GM12864 (cell line): ENCODE measurements at regions not wholly inside any gene's neighbourhood (a gene's known extent, or its start where the extent isn't known, plus 50 kb on each side); places are given as distances from the start of the nearest gene placed in this dataset.

ENCODE experiments used
- DNase-seq: peaks from one replicate; pipeline ENCODE4 v3.0.0-alpha.2; 2011; ENCODE audit warnings: low read depth
- H3K4me3 ChIP-seq: 2 replicates; pipeline ENCODE4 v1.5.1; 2011; ENCODE audit warnings: mild to moderate bottlenecking, low read depth, low read length, control low read depth
- CTCF ChIP-seq: IDR thresholded peaks from 2 replicates; pipeline ENCODE4 v1.5.1; 2011; ENCODE audit warnings: low read depth, mild to moderate bottlenecking, moderate library complexity, low read length, control low read depth, inconsistent platforms; ENCODE audit errors: missing control alignments

- DNase-seq, result no peak
- no peak for TF ChIP-seq CTCF
- no peak overlapping the region for H3K4me3 ChIP-seq
Observed at GRCh38 chr16:61413021-61413420, 623.2 kb downstream of the CDH8 start.

GRCh38 chr16:61412562-61412961, 623.7 kb downstream of the CDH8 start:
- DNase-seq, result no peak
- no peak for TF ChIP-seq CTCF

GRCh38 chr16:61409604-61410003, 626.6 kb downstream of the CDH8 start:
- no peak overlapping the region for H3K4me3 ChIP-seq

More at GRCh38 chr16:61412562-61412961, 623.7 kb downstream of the CDH8 start:
- H3K4me3 ChIP-seq, result no peak overlapping the region

GRCh38 chr16:61403386-61403785, 632.9 kb downstream of the CDH8 start:
- no peak for DNase-seq
- TF ChIP-seq CTCF, result no peak
- H3K4me3 ChIP-seq, result no peak overlapping the region

More at GRCh38 chr16:61409604-61410003, 626.6 kb downstream of the CDH8 start:
- DNase-seq, result no peak
- no peak for TF ChIP-seq CTCF

GRCh38 chr16:61391896-61392295, 644.3 kb downstream of the CDH8 start:
- TF ChIP-seq CTCF, result no peak
- DNase-seq, result no peak
- H3K4me3 ChIP-seq, result no peak overlapping the region

GRCh38 chr16:61390965-61391637, 645.1 kb downstream of the CDH8 start:
- no peak for DNase-seq
- no peak for TF ChIP-seq CTCF

More at GRCh38 chr16:61390965-61391637, 645.1 kb downstream of the CDH8 start:
- no peak overlapping the region for H3K4me3 ChIP-seq
